ENCODE measurements at regions not wholly inside any gene's neighbourhood (a gene's known extent, or its start where the extent isn't known, plus 50 kb on each side); places are given as distances from the start of the nearest gene placed in this dataset.
A peak's percentile ranks its signal among the peaks of the same experiment; 100 is the strongest.

GRCh38 chr5:4939042-4939781 lies 200.9 kb upstream of the ADAMTS16 start:
- no peak overlapping the region for H3K27ac Mint-ChIP-seq (ENCODE audit: unreplicated experiment)
- DNase-seq: no peak

GRCh38 chr5:4941161-4941560 lies 199.0 kb upstream of the ADAMTS16 start:
- Mint-ChIP-seq H3K9me3 (ENCODE audit: unreplicated experiment) (no peaks in the 10 kb centered on the region), H3K27ac (ENCODE audit: unreplicated experiment) (no peak overlapping the region), H3K27me3 (ENCODE audit: unreplicated experiment) (peaks cover 2% of the 10 kb centered on the region), H3K4me3 (ENCODE audit: unreplicated experiment) (no peak overlapping the region), H3K4me1 (ENCODE audit: low read depth, unreplicated experiment) (peaks cover 4% of the 10 kb centered on the region), H3K36me3 (ENCODE audit: unreplicated experiment) (no peaks in the 10 kb centered on the region)
- TF ChIP-seq CTCF (IDR thresholded peaks at IDR 0.05; ENCODE audit: partially characterized antibody, unreplicated experiment): no peak
- no peak for DNase-seq

More at GRCh38 chr5:4939042-4939781, 200.9 kb upstream of the ADAMTS16 start:
- Mint-ChIP-seq H3K36me3 (ENCODE audit: unreplicated experiment) (no peaks in the 10 kb centered on the region), H3K27me3 (ENCODE audit: unreplicated experiment) (peaks cover 2% of the 10 kb centered on the region), H3K4me3 (ENCODE audit: unreplicated experiment) (no peak overlapping the region), H3K9me3 (ENCODE audit: unreplicated experiment) (no peaks in the 10 kb centered on the region), H3K4me1 (ENCODE audit: low read depth, unreplicated experiment) (peaks cover 4% of the 10 kb centered on the region)
- TF ChIP-seq CTCF (IDR thresholded peaks at IDR 0.05; ENCODE audit: partially characterized antibody, unreplicated experiment): no peak

- Mint-ChIP-seq H3K27ac (ENCODE audit: unreplicated experiment) (no peak overlapping the region), H3K27me3 (ENCODE audit: unreplicated experiment) (peaks cover 2% of the 10 kb centered on the region), H3K4me3 (ENCODE audit: unreplicated experiment) (no peak overlapping the region), H3K36me3 (ENCODE audit: unreplicated experiment) (no peaks in the 10 kb centered on the region), H3K9me3 (ENCODE audit: unreplicated experiment) (no peaks in the 10 kb centered on the region), H3K4me1 (ENCODE audit: low read depth, unreplicated experiment) (peaks cover 6% of the 10 kb centered on the region)
- TF ChIP-seq CTCF (IDR thresholded peaks at IDR 0.05; ENCODE audit: partially characterized antibody, unreplicated experiment): peak; percentile 99
- DNase-seq: peak; percentile 70
Observed at GRCh38 chr5:4941957-4942830, 197.9 kb upstream of the ADAMTS16 start.

GRCh38 chr5:4942831-4943178 lies 197.3 kb upstream of the ADAMTS16 start:
- no peak overlapping the region for H3K27ac Mint-ChIP-seq (ENCODE audit: unreplicated experiment)
- H3K36me3 Mint-ChIP-seq (ENCODE audit: unreplicated experiment): no peaks in the 10 kb centered on the region
- H3K27me3 Mint-ChIP-seq (ENCODE audit: unreplicated experiment): peaks cover 2% of the 10 kb centered on the region
- H3K9me3 Mint-ChIP-seq (ENCODE audit: unreplicated experiment): no peaks in the 10 kb centered on the region
- no peak for TF ChIP-seq CTCF (IDR thresholded peaks at IDR 0.05; ENCODE audit: partially characterized antibody, unreplicated experiment)
- DNase-seq: no peak
- H3K4me3 Mint-ChIP-seq (ENCODE audit: unreplicated experiment): no peak overlapping the region
- peaks cover 11% of the 10 kb centered on the region for H3K4me1 Mint-ChIP-seq (ENCODE audit: low read depth, unreplicated experiment)

- no peak for TF ChIP-seq CTCF (IDR thresholded peaks at IDR 0.05; ENCODE audit: partially characterized antibody, unreplicated experiment)
- peaks cover 12% of the 10 kb centered on the region for H3K4me1 Mint-ChIP-seq (ENCODE audit: low read depth, unreplicated experiment)
- no peak overlapping the region for H3K4me3 Mint-ChIP-seq (ENCODE audit: unreplicated experiment)
- DNase-seq: no peak
- peaks cover 2% of the 10 kb centered on the region for H3K27me3 Mint-ChIP-seq (ENCODE audit: unreplicated experiment)
- no peak overlapping the region for H3K27ac Mint-ChIP-seq (ENCODE audit: unreplicated experiment)
- no peaks in the 10 kb centered on the region for H3K36me3 Mint-ChIP-seq (ENCODE audit: unreplicated experiment)
- no peaks in the 10 kb centered on the region for H3K9me3 Mint-ChIP-seq (ENCODE audit: unreplicated experiment)
Observed at GRCh38 chr5:4945296-4945695, 194.8 kb upstream of the ADAMTS16 start.

All from glutamatergic neuron (in vitro differentiated cells).